Activated naive CD8-positive, alpha-beta T cell treated with anti-CD3 and anti-CD28 coated beads, Interleukin-2, amount 50 U/mL, for 24 hours (primary cell): ENCODE measurements at regions not wholly inside any gene's neighbourhood (a gene's known extent, or its start where the extent isn't known, plus 50 kb on each side); places are given as distances from the start of the nearest gene placed in this dataset.
"Not testable (repeated sequence)": the region's sequence is repeated elsewhere in the genome, so short reads cannot be mapped to it uniquely, and the experiment has no call there.

Experiments
- ATAC-seq: fragments of 150-1000 bp; cut with Tn5 transposase; one replicate; pipeline ENCODE4 v1.10.0; 2021
- DNase-seq: peaks from one replicate; pipeline ENCODE4 v3.0.0; 2021
- H3K27ac Mint-ChIP-seq: one replicate; pipeline ENCODE4 v1.8.0; 2021; ENCODE audit warnings: mild to moderate bottlenecking, mixed read lengths
- H3K27me3 Mint-ChIP-seq: one replicate; pipeline ENCODE4 v1.8.0; 2021; ENCODE audit warnings: mixed read lengths
- H3K36me3 Mint-ChIP-seq: one replicate; pipeline ENCODE4 v1.8.0; 2021; ENCODE audit warnings: low read depth, mixed read lengths
- H3K4me1 Mint-ChIP-seq: one replicate; pipeline ENCODE4 v1.8.0; 2021; ENCODE audit warnings: mixed read lengths
- H3K4me3 Mint-ChIP-seq: one replicate; pipeline ENCODE4 v1.8.0; 2021; ENCODE audit warnings: mild to moderate bottlenecking, moderate library complexity, mixed read lengths
- H3K9me3 Mint-ChIP-seq: one replicate; pipeline ENCODE4 v1.8.0; 2021; ENCODE audit warnings: mixed read lengths

DNA sequence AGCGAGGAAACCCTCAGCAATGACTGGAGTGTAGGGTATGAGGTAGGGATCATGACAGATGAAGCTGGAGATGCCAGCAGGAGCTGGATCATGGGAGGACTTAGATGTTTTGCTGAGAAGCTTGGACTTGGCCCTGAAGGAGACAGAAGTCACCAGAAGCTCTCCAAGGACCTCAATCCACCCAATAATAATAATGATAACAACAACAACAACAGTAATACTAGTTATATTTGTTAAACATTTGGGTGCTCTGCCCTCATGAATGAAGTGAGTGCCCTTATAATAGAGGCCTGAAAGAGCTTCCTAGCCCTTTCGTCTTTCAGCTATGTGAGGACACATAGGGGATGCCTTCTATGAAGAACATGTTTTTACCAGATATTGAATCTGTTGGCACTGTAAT lies 163.9 kb downstream of the DDX1 start:
- Mint-ChIP-seq H3K9me3 (no peaks in the 10 kb centered on the region), H3K4me1 (no peaks in the 10 kb centered on the region), H3K27me3 (no peaks in the 10 kb centered on the region), H3K4me3 (no peak overlapping the region), H3K27ac (no peak overlapping the region), H3K36me3 (no peaks in the 10 kb centered on the region)
- DNase-seq: no peak
- no peak for ATAC-seq

DNA sequence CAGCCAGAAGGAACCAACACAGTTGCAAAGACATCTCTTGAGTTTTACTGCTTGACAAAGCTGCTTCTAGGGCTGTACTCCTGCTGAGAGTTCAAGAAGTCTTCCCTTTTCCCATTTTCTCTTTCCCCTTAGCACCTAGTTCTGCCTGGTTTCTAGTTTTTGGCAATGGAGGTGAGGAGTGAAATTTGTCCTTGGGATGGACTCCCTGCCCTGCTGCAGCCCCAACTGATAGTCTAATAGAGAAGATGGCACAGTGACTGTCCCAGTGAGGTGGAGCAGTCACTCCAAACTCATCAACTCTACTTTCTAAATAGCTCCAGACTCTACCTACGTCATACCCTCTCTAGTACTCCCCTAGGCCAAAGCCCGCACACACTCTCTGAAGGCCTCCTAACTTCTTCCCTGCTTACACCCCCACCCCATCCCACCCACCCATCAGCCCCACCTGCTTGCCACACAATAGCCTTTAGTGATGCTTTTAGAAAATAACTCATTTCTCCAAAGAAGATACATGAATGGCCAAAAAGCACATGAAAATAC lies 164.4 kb downstream of the DDX1 start:
- no peak overlapping the region for H3K4me3 Mint-ChIP-seq
- DNase-seq: no peak
- no peaks in the 10 kb centered on the region for H3K36me3 Mint-ChIP-seq
- H3K4me1 Mint-ChIP-seq: no peaks in the 10 kb centered on the region
- H3K9me3 Mint-ChIP-seq: no peaks in the 10 kb centered on the region
- no peak for ATAC-seq
- H3K27me3 Mint-ChIP-seq: no peaks in the 10 kb centered on the region
- no peak overlapping the region for H3K27ac Mint-ChIP-seq

DNA sequence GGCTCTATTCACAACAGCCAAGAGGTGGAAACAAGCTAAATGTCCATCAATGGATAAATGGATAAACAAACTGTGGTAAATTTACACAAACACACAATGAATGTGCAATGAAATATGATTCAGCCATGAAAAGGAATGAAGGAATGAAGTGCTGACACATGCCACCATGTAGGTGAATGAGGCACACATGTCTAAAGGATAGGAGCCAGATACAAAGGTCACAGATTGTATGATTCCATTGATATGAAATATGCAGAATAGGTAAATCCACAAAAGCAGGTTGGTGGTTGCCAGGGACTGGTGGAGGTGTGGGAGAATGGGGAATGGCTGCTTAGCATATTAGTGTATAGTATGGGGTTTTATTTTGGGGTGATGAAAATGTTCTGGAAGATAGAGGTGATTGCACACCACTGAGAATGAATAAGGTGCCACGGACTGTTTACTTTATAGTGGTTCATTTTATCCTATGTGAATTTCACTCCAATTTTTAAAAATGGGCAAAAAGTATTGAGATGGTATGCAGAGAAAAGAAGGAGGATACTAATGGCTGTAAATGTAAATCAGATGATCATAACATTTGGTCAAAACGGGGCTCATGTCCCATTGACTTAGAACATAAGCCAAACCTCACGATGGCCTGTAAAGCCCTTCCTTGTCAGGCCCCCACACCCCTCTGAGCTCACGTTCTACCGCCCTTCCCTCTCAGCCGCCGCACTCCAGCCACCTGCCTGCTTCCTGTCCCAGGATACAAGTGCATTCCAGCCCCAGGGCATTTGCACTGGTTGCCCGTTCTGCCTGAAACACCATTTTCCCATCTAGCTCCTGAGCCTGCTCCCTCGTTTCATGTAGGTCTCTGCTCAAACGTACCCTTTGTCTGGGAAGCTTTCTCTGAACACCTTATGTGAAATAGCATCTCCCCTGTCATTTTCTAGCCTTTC lies 165.5 kb downstream of the DDX1 start:
- Mint-ChIP-seq H3K27ac (no peak overlapping the region), H3K4me1 (no peaks in the 10 kb centered on the region), H3K27me3 (no peaks in the 10 kb centered on the region), H3K9me3 (no peaks in the 10 kb centered on the region), H3K4me3 (no peak overlapping the region), H3K36me3 (no peaks in the 10 kb centered on the region)
- DNase-seq (no peak), ATAC-seq (no peak)

DNA sequence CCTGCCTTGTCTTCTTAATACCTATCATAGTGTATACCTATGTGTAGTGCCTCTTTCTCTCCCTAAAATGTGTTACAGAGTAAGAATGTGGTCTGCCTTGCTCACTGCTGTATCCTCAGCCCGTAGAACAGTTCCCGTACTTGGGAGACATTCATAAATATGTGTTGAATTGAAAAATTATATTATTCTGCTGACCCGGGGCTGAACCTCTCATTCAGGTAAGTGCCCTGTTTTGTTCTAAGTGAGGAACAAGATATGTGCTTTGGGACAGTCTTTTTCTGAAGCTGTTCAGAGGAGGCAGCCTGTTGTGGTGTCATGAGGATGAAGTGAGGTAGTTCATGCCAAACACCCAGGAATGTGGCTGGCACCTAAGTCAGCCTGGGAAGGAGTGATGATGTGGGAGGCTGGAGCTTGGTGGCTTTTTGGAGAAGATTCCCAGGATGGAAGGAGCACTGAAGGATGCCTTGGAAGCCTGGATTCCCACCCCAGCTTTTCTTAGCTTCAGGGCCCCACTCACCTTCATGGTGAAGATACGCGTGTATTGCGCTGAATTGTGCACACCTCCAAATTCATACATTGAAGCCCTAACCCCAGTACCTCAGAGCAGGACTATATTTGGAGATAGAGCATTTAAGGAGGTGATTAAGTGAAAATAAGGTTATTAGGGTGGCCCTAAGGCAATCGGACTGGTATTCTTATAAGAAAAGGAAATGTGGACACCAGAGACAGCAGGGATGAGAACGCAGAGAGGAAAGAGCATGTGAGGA lies 166.3 kb downstream of the DDX1 start:
- no peak overlapping the region for H3K27ac Mint-ChIP-seq
- ATAC-seq: no peak
- no peak for DNase-seq
- H3K36me3 Mint-ChIP-seq: no peaks in the 10 kb centered on the region
- H3K4me1 Mint-ChIP-seq: no peaks in the 10 kb centered on the region
- no peak overlapping the region for H3K4me3 Mint-ChIP-seq
- H3K9me3 Mint-ChIP-seq: no peaks in the 10 kb centered on the region
- no peaks in the 10 kb centered on the region for H3K27me3 Mint-ChIP-seq

DNA sequence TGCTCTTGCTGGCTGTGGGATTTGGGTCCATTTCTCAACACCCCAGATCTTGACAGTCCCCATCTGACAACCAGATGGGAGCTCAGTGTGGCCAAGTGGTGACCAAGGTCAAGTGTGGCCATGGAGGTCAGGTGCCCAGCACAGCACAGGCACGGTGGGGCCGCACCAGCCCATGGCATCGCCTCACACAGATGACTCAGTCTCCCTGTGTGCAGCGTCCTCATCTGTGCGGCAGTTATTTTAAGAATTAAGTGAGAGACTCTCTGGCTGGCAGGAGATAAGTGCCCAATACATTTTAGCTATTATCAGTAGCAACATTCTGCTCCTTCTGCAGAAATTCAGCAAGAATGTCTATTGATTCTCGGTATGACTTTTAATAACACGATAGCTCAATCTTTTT lies 167.2 kb downstream of the DDX1 start:
- DNase-seq: no peak
- no peak for ATAC-seq
- H3K27me3 Mint-ChIP-seq: no peaks in the 10 kb centered on the region

DNA sequence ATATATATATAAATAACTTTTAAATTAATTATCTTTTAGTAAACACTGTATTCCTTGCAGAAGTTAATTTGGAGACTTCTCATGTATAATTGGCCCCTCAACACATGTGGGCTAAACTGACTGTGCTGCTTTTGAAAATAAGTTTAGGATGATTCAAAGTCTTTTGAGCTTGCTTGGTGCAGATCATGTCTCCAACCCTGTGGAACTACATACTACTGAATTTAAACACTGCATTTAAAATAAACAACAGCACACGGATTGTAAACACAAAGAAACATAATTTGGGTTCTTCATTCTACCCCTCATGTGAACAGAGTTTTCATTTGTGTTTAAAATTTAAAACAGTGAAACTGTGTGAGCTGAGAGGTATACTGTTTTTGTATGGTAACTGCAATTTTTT lies 167.7 kb downstream of the DDX1 start:
- no peaks in the 10 kb centered on the region for H3K27me3 Mint-ChIP-seq
- no peak overlapping the region for H3K4me3 Mint-ChIP-seq
- no peak for DNase-seq
- no peaks in the 10 kb centered on the region for H3K9me3 Mint-ChIP-seq
- no peak overlapping the region for H3K27ac Mint-ChIP-seq
- ATAC-seq: no peak
- no peaks in the 10 kb centered on the region for H3K36me3 Mint-ChIP-seq
- no peaks in the 10 kb centered on the region for H3K4me1 Mint-ChIP-seq

More for the DNA sequence above, 167.2 kb downstream of the DDX1 start:
- no peaks in the 10 kb centered on the region for H3K36me3 Mint-ChIP-seq
- no peaks in the 10 kb centered on the region for H3K9me3 Mint-ChIP-seq
- no peak overlapping the region for H3K27ac Mint-ChIP-seq
- no peaks in the 10 kb centered on the region for H3K4me1 Mint-ChIP-seq
- H3K4me3 Mint-ChIP-seq: no peak overlapping the region

DNA sequence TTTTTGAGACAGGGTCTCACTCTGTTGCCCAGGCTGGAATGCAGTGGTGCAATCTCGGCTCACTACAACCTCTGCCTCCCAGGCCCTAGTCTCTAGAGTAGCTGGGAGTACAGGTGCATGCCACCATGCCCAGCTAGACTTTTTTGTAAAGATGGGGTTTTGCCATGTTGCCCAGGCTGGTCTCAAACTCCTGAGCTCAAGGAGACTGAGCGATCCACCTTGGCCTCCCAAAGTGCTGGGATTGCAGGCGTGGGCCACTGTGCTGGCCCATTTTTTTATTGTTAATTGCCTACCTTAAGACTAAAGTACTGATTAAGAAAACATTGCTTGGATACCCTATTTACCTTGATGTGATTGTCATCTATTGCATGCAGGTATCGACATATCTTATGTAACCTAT lies 168.1 kb downstream of the DDX1 start:
- DNase-seq, H3K9me3 Mint-ChIP-seq, H3K27me3 Mint-ChIP-seq, ATAC-seq, H3K36me3 Mint-ChIP-seq, H3K27ac Mint-ChIP-seq, H3K4me3 Mint-ChIP-seq, H3K4me1 Mint-ChIP-seq: not testable (repeated sequence)

DNA sequence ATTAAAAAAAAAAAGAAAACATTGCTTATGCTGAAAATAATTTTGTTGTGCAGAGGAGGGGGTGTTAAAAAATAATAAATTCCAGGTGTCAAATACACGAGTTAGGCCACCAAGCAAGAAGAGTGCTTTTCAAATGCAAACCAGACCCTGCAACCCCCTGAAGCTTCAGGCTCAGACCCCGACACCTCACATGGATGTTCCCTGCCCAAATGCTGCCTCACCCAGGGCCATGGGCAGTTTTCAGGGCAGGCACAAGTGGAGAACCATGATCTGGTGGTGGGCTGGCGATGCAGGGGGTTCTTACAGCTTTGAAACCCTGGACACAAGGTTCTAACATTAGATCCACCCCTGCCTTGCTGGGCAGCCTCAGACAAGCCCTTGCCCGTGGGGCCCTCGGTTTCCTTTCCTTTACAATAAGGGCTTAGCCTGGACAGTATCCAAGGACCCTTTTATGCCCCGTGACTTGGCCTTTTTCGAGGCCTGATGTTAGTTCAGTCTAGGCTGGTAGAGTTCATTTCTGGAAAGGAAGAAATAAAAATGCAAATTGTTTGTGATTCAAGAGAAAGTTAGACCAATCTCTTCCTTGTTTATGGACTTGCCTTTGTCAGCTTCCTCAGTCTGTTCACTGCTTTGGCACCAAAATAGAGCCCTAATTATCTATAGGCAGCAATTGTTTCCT lies 168.7 kb downstream of the DDX1 start:
- DNase-seq (no peak), ATAC-seq (no peak)
- no peak overlapping the region for H3K4me3 Mint-ChIP-seq
- H3K27ac Mint-ChIP-seq: no peak overlapping the region
- no peaks in the 10 kb centered on the region for H3K36me3 Mint-ChIP-seq
- H3K27me3 Mint-ChIP-seq: peaks cover 1% of the 10 kb centered on the region
- no peaks in the 10 kb centered on the region for H3K4me1 Mint-ChIP-seq
- no peaks in the 10 kb centered on the region for H3K9me3 Mint-ChIP-seq

DNA sequence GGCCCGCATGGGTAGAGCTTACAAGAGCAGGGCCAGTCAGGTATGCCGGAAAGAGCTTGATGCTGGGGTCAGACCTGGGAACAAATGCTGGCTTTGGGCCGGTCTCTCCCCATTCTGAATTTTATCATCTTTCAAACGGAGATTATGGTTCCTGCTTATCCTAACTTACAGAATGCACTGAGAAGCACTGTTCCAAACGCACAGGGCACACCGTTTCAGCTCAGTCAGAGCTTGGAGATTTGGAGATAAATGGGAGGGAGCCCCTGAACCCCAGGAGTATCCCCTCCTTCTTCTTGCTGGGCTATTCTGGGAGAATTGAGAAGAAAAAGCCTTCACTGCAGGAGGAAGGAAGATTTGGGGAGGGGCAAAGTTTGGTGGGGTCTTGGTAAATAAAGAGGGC lies 169.4 kb downstream of the DDX1 start:
- Mint-ChIP-seq H3K4me1 (no peaks in the 10 kb centered on the region), H3K4me3 (no peak overlapping the region), H3K36me3 (no peaks in the 10 kb centered on the region), H3K9me3 (no peaks in the 10 kb centered on the region), H3K27ac (no peak overlapping the region), H3K27me3 (peaks cover 1% of the 10 kb centered on the region)
- ATAC-seq (no peak), DNase-seq (no peak)

DNA sequence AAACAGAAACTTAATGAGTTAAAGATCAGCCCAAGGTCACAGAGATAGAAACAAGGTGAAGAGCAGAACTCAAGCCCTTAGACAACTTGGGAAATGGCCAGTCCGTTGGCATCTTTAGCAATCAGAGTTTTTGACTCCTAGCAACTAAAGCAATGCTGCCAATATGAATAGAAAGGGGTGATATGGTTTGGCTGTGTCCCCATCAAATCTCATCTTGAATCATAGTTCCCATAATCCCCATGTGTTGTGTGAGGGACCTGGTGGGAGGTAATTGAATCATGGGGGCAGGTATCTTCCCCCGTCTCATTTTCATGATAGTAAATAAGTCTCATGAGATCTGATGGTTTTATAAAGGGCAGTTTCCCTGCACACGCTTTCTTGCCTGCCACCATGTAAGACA lies 170.2 kb downstream of the DDX1 start:
- Mint-ChIP-seq H3K4me1 (no peaks in the 10 kb centered on the region), H3K9me3 (no peaks in the 10 kb centered on the region), H3K27ac (no peak overlapping the region), H3K27me3 (peaks cover 1% of the 10 kb centered on the region), H3K4me3 (no peak overlapping the region), H3K36me3 (no peaks in the 10 kb centered on the region)
- DNase-seq: no peak
- ATAC-seq: no peak

DNA sequence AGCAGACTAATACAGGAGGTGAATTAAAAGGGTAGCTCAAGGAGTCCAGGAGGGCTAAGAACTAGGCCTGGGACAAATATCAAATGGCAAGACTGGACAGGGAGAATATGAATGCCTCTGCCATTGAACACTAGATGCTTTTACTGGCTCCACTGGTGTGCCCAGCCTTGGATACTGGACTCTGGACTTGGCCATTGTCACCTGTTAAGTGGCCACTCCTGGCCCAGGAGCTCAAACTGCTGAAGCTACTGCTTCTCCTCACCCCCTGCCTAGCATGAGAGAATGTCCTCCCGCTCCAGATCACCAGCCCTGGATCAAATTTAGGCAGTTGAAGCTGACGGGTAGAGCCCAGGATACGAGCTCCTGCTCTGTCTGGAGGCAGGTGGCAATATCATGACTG lies 170.8 kb downstream of the DDX1 start:
- ATAC-seq (no peak), DNase-seq (no peak)
- Mint-ChIP-seq H3K4me1 (no peaks in the 10 kb centered on the region), H3K4me3 (no peak overlapping the region), H3K27ac (no peak overlapping the region), H3K9me3 (no peaks in the 10 kb centered on the region), H3K36me3 (no peaks in the 10 kb centered on the region), H3K27me3 (peaks cover 1% of the 10 kb centered on the region)

DNA sequence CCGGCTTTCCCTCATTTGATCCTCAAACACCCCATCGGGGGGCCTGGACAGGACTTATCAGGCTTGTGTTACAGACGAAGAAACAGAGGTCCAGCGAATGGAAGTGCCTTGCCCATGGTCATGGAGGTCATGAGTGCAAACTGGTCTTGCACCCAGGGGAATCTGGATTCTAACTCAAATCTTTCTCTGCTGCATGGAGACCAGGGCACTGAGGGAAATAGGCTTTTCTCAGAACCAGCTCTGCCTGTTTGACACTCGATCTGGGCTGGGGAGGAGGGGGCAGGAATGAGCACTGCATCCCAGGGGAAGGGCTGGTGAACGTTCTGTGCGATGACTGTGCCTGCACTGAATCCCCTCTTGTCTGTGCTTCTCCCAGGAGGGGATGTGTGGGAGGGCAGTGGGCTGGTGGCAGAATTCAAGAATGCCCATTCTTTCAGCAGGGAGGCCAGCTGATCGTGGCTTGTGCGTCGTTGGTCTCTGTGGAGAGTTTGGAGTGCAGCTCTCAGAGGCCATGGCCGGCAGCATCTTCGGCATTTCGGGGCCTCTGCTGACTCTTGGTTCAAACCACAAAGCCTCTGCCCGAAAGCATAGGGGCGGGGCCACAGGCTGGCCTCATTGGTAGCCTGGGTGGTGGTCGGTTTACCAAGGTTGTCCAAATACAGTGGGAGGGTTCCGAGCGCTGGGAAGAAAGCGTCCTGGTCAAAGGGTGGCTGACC lies 171.6 kb downstream of the DDX1 start:
- Mint-ChIP-seq H3K4me1 (no peaks in the 10 kb centered on the region), H3K4me3 (no peak overlapping the region), H3K36me3 (no peaks in the 10 kb centered on the region), H3K9me3 (no peaks in the 10 kb centered on the region), H3K27me3 (peaks cover 1% of the 10 kb centered on the region), H3K27ac (no peak overlapping the region)
- DNase-seq (no peak), ATAC-seq (no peak)

DNA sequence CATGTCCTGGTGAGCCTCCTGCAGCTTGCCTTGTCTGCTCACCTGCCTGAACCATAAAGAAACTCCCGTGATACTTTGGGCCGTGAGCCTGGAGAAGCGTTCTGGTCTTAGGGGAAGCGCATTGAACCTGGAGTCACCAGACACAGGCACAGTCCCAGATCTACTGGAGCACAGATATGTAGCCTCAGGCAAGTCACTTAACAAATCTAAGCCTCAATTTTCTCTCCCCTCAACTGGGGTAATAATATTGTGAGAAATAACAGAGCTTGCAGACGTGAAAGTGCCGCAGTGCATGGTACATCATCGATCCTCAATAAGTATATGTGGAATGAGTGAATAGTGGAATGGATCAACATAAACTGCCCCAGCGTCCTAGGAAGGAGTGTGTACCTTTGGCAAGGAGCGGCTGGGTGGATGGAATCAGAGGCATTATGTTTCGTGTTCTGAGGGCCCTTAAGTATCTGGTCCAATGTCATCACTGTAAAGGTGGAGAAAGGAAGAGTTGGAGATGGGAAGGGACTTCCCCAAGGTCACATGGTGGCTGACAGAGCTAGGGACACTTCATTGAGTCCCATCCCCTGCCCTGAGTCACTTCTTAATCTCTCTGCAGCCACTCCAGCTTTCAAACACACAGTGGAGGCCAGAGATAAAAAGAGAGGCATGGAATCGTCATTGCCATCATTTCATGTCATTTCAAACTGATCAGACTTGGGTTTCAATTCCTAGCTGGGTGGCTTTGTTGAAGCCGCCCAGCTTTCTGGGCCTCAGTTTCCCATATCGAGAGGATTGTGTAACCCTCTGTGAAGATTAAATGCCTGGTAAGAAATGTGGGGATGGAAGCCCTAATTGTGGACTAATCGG lies 172.4 kb downstream of the DDX1 start:
- peaks cover 1% of the 10 kb centered on the region for H3K27me3 Mint-ChIP-seq
- H3K36me3 Mint-ChIP-seq: no peaks in the 10 kb centered on the region
- DNase-seq (no peak), ATAC-seq (no peak)
- no peak overlapping the region for H3K27ac Mint-ChIP-seq
- H3K9me3 Mint-ChIP-seq: no peaks in the 10 kb centered on the region
- H3K4me1 Mint-ChIP-seq: no peaks in the 10 kb centered on the region
- no peak overlapping the region for H3K4me3 Mint-ChIP-seq
